ENCODE measurements at regions not wholly inside any gene's neighbourhood (a gene's known extent, or its start where the extent isn't known, plus 50 kb on each side); places are given as distances from the start of the nearest gene placed in this dataset.

DNA sequence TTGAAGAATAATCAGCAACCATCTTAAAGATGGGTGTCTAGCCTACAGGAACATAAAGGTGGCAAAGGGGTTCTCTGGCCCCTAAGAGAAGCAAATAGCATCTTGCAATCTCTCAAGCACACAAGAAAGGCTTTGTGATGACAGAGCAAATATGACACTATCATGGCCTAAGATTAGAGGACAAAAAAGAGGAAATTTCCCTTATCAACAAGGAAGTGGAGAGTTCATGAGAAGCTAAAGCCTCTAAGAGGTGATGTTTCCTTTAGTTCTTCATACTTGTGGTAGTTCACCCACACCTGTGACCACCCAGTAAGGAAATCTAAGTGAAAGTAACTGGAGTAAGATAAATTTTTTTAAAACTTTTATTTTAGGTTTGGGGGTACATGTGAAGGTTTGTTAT, 88.4 kb downstream of the OLIG3 start:
- TF ChIP-seq, protein P1, sequence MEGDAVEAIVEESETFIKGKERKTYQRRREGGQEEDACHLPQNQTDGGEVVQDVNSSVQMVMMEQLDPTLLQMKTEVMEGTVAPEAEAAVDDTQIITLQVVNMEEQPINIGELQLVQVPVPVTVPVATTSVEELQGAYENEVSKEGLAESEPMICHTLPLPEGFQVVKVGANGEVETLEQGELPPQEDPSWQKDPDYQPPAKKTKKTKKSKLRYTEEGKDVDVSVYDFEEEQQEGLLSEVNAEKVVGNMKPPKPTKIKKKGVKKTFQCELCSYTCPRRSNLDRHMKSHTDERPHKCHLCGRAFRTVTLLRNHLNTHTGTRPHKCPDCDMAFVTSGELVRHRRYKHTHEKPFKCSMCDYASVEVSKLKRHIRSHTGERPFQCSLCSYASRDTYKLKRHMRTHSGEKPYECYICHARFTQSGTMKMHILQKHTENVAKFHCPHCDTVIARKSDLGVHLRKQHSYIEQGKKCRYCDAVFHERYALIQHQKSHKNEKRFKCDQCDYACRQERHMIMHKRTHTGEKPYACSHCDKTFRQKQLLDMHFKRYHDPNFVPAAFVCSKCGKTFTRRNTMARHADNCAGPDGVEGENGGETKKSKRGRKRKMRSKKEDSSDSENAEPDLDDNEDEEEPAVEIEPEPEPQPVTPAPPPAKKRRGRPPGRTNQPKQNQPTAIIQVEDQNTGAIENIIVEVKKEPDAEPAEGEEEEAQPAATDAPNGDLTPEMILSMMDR (IDR thresholded peaks at IDR 0.05) = no peak
- TF ChIP-seq POLR2A (IDR thresholded peaks at IDR 0.05) = no peak
